Stimulated activated CD4-positive, alpha-beta T cell treated with anti-CD3 and anti-CD28 coated beads, Interleukin-1b, Interleukin-23, amount 100 ng/mL, for 48 hours (primary cell): ENCODE measurements at regions not wholly inside any gene's neighbourhood (a gene's known extent, or its start where the extent isn't known, plus 50 kb on each side); places are given as distances from the start of the nearest gene placed in this dataset.

ENCODE experiments used
- DNase-seq: peaks from one replicate; pipeline ENCODE4 v3.0.0-alpha.2; 2020

DNA sequence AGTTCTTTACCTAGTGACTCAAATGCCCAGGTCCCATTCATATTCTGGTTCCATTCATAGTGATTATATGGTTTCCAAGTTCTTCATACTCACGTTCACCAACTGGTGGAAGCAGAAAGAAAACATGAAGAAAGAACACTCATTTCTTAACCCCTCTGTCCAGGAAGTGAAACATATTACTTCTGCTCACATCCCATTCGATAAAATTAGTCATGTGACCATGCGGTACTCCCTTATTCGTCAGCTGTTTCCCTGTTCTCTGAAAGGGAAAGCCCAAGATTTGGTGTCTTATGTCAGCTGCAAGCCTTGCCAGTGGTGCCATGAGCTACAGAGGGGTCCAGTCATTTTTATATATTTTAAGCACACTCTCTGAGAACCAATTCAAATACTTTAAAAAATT lies 387.0 kb upstream of the DMAC1 start:
- DNase-seq, result peak; percentile 4

DNA sequence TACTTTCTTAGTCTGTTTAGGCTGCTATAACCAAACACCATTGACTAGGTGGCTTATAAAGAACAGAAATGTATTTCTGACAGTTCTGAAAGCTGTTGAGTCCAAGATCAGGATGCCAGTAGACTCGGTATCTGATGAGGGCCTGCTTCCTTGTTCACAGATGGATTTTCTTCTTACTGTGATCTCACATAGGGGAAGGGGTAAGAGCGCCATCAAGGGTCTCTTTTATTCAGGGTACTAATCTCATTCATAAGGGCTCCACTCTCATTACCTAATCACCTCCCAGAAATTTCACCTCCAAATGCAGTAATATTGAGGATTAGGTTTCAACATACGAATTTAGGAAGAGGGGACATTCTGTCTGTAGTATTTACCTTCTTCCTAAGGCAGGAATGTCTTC lies 384.0 kb upstream of the DMAC1 start:
- DNase-seq, result no peak

DNA sequence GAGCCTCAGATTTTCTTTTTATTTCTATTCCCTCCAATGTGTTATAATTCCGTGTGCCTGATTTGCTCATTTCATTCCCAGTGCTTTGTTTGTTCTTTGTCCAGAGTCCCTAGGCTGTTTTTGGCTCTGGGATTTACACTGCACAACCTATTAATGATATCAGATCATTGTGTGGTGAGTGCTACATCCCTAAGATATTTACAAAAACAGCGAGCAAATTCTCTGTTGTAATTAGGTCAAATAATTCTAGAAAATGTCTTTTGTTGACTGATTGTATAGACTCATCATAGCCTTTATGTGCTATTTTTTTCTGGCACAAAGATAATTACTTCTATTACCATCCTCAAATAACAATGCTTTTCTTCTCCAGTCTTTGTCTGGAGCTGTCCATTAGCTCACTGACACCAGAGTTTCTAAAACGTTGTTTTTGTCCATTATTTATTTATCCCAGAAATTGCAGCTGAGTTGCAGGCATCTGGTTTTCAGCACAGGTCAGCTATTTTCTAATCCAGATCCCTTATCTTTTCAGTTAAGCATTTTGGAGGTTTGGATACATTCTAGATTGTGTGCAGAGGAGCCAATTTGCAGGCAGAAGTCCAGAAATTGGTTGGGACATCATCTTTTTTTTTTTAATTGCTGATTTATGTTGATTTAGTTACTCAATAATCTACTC lies 379.9 kb upstream of the DMAC1 start:
- no peak for DNase-seq

DNA sequence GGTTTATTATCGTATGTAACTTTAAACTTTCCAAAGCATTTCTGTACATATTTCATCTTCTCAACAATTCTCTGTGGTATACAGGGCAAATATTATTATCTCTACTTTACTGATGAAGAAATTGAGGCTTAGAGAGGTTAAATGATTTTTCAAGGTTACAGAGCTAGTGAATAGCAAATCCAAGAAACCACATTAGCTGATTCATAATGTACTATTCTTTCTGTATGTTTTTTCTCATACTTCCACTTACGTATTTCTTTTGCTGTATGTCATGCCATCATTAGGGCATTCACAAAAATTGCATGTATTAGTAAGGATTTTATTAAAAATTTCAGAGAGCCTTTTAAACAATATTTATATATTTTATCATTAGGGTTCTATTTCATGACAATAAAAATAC lies 372.4 kb upstream of the DMAC1 start:
- no peak for DNase-seq

DNA sequence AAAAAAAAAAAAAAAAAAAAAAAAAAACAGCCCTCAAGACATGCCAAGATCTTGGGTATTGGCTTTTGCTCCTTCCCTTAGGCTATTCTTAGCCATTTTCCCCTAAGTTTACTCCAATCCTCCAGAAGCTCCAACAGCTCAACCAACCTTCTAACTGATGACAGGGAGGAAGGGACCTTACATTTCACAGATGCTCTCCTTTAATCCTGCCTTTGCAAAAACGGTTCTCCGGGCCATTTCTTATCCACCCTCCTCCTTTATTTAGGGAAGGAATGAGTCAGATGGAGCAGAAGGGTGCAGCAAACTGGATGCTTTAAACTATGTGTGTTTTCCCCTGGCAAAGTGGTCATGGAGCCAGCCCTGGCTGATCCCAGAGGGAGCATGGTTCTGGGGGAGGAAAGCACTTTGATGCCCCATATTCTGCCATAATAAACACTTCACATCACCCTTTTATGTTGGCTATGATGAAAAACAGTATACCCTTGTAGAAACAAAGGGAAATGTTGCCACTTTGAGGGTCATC lies 369.4 kb upstream of the DMAC1 start:
- no peak for DNase-seq

DNA sequence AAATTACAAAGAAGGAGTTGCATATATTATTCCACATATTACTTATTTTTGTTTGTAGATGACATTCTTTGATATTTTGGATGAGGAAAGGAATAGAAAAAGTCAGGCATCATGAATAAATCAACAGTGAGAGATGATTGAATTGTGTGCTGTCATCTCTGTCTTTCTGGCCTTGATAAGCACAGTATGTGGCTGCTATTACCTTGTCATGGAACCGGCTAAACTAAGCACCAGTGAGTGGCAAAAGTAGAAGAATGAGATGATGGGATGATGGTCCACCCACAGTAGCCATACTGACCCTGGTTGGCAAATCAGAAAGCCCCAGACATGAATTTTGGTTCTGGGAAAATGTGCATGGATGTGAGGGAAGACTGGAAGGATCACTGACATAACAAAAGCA lies 361.2 kb upstream of the DMAC1 start:
- no peak for DNase-seq

DNA sequence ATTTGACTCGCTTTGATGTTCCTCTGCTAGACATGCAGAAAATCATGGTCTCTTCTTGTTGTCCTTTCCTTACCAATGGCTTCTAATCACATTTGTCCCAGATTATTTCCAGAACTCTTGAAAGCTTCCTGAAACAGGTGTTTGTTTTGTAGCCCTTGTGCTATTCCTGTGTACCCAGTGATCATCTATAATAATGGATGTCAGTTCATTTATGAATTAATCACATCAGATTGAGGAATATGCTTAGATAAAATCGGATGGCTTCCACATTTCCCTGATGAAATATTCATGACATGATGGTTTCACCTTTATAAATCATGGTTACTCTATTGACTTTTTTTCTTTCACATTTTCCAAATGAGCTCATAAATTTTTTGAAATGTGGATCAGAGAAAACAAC lies 359.0 kb upstream of the DMAC1 start:
- DNase-seq, result no peak

DNA sequence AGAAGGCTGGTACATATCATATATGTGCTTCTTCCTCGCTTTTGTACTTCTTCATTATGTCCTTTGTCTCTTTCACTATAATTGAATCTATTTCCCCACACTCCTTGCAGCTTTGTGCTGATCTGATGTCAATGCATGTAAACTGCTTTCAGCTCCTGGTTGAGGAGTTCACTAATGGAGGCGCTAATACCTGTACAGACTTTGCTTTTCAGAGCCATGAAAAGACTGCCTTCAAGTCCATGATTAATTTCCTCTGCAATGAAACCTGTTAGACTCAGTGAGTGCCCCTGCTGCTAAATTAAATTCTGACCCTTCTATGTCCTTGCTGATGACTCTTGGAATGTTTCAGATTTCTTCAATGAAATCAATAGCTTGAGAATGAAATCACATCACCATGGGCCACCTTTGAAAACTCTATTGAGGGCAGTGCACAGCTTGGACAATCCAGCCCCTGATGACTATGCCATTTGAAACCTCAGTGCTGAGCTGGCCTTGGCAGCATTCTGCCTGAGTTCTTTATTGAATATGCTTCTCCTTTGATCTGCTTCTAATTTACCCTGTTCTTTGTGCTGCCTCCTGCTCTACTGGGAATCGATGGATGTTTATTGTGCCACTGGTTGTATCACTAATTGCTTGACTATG lies 358.2 kb upstream of the DMAC1 start:
- no peak for DNase-seq

DNA sequence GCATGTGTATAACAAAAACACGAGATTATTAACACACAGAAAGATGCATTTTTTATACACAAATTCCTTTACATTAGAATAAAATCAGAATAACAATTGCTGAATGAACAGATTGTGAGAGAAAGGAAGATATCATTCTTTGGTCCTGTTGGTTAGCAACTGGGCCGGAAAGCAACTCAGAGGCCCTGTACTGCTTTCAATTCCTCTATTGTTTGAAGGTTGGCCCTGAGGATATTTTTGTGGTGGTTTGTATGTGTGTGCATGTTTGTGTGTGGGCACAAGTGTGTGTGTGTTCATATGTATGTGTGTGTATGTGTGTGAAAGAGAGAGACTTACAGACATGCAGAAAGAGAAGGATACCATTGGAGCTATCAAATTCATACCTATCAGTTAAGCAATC lies 356.8 kb upstream of the DMAC1 start:
- no peak for DNase-seq

DNA sequence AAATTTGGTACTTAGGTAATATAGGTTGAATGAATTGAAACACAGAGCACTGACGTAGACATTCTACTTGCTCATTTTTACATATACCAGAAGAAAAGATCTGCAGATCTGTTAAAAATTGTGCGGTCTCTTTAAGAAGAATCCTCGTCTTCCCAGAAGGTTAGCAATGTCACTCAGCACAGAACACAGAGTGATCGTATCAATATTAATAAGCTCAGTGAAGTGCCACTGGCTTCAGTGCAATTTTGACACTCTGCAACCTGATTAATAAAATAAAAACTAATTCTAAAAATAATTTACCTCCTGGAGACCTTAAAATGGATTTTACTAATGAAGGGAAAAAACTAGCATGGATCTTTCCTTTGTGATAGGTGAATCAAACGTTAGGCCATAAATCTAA lies 356.1 kb upstream of the DMAC1 start:
- no peak for DNase-seq

DNA sequence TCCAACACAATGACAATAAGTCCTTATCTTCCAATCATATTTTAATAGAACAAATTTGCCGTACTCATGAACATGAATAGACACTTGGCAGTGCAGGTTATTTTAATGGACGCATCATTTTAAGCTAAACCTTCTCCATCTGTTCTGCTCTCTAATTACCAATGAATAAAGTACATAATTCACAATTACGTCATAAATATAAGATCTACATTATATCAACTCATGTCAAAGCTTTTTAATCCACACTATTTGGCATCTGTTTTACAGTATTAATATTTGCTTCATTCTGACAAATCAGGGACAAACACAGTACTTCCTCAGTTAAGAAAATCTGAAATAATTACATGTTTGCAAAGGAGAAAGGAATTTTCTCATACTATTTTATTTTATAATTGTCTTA lies 344.1 kb upstream of the DMAC1 start:
- DNase-seq, result no peak

DNA sequence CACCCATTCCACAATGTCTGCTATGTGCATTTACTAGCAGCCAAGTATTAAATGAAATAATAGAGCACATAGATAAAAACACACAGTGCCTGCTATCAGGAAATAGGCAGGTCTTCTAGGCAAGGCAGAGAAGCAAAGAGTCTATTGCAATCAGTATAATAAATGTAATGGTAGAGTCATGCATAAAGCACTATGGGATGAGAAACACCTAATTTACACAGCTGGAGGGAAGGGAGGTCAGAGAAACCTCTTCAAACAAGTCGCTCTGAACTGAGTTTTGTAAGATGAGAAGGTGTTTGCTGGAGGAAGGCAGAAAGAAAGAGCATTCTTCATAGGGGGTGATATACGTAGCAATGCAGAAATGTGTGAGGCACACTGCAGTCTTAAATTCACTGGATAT lies 341.0 kb upstream of the DMAC1 start:
- DNase-seq, result no peak

DNA sequence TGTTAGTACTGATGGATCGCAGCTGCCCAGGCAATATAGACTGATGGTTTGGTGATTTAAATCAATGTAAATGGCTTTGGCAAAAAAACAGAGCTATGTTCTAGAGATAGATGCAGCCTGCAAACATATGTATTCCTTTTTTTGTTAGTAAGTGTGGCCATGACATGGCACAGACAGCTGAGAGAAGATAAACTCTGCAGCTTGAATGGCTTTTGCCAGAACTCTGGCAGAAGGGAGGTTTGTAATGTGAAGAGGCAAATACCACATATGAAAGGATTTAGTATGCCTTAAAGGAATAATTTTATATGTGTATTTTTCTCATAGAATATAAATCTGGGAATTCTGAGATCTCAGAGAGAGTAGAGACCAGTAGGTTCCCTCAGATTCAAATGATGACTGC lies 340.2 kb upstream of the DMAC1 start:
- no peak for DNase-seq

DNA sequence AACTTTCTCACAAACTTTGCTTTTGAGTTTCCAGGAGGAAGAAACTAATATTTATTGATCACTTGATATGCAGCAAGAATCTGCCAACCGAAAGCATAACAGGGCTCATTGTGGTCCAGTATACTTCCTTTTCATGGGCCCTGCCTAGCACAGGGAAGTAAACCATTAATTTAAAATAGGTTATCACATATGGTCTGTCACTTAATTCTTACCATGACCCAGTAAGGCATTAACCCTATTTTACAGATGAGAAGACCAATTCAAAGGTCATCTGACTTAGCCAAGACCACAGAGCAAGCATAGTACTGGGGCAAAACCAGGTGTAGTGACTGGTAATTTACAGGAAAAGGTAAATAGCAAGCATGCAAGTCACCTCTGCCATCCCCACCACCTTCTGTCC lies 336.9 kb upstream of the DMAC1 start:
- no peak for DNase-seq

DNA sequence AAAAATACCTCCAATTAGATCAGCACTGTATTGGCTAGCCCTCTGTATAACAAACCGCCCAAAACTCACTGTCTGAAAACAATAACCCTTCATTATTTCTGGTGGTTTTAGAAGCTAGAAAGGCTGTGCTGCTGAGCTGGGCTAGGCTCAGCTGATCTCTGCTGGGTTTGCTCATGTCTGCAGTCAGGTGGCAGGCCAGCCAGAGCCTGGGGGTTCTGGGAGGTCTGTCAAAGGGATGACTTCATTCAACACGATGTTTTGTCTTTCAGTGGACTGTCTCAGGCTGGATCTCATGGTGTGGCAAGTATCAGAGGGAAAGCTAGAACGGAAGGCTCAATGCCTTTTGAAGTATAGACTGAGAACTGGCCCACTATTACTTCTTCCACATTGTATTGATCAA lies 335.1 kb upstream of the DMAC1 start:
- DNase-seq, result no peak

DNA sequence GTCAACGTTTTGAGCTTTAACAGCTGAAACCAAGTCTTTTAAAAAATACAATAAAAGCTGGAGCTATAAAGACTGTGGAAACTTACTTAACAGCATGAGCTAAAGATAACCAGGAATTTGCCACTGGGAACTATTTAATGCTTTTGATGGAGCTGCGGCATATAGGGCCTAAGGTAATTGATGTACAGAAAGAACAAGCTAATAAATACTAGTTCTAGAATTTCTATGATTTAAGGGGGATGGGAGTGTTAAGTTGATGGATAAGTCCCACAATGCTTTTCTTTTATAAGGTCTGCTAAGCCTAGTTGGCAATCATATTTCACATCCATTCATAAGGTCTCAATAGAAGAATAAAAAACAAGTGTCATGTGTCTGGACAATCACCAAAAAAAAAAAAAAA lies 334.0 kb upstream of the DMAC1 start:
- DNase-seq, result no peak

DNA sequence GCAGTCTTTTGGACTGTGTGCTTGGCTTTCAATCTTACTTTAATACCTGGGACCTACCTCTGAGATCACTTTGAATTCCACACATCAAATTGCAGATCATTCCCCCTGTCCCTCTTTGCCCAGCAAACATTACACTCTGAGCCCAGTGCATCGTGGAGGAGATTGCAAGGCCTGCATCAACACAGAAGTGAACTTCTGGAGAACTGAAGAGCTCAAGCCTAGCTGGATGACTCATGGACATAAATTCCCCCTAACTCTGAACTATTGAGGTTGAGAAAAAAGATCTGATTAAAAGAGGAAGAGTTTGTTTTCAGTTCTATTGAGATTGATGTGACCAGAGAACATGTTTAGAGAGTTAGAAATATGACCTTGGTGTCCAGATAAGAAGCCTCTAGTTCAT lies 316.0 kb upstream of the DMAC1 start:
- peak; percentile 9 for DNase-seq

DNA sequence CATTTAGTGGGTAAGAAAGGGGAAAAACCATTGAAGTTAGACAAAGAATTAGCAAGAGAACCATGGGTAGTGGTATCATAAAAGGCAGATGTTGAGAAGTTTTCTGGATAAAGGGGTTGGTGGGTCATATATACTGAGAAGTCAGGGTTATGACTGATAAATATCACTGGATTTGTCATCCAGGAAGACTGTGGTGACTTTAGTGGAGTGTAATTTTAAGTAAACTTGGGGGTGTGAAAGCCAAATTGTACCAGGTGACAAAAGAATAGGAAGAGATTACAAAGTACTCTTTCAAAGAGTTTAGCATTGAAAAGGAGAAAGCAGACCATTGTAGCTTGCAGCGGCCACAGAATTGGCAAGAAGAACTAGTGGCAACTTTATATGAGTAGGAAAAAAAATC lies 315.2 kb upstream of the DMAC1 start:
- DNase-seq, result no peak

DNA sequence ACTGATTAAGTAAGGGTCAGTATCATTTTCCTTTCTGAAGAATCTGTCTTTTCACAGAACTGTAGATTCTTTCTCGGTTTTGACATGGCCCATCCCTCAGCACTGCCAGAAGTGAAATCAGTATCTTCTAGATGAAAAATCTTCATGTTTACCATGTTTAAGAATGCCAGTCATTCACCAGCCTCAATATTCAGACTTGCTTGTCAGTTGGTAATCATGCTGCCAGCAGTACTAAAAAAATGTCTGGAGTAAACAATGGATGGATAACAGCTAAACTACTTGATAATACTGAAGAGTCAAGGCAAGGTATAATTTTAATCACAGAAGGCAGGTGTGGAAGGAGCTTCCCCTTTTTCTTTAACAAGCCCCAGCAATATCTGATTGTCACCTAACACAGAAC lies 306.8 kb upstream of the DMAC1 start:
- no peak for DNase-seq

DNA sequence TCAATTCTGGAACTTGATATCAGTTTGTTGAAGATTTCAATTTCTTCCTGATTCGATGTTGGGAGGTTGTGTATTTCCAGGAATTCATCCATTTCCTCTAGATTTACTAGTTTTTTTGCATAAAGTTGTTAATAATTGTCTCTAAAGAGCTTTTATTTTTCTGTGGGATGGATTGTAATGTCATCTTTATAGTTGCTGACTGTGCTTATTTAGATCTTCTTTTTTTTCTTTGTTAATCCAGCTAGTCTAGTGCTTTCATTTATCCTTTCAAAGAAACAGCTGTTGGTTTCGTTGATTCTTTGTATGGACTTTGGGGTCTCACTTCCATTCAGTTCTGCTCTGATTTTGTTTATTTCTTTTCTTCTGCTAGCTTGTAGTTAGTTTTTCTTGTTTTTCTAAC lies 302.0 kb upstream of the DMAC1 start:
- DNase-seq, result no peak

DNA sequence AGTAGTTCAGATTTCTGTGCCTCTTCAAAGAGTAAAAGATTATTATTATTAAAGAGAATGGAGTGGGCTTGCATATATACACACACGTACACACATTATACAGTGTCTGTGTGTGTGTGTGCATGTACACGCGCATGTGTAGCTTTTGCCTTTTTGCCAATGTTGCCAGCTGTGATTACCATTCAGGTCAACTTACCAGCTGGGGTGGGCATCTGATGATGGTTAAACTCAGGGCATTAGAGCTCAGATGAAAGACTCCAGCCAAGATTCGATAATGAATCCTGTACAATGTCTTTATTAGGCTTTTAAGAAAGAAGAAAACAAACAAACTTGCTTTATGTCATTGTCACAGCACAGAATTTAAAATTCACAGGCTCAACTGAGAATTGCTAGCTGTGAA lies 296.5 kb upstream of the DMAC1 start:
- DNase-seq, result no peak

DNA sequence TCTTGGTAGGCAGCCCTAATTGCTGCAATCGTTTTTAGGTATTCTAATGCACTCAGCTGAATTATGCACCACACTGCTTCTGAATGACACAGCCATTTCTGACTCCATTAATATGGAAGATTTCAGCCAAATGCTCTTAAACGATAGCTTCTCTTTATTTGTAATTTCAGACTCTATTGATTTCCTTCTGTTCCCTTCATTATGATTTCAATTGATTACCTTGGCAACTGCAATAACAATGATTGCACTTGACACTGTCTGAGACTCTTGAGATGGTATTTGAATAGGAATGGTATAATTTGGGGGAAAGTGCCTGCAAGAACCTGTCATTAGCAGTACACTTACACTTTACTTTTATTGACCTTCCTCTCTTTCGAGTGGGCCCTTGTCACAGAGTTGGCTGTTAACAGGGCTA lies 296.1 kb upstream of the DMAC1 start:
- no peak for DNase-seq

DNA sequence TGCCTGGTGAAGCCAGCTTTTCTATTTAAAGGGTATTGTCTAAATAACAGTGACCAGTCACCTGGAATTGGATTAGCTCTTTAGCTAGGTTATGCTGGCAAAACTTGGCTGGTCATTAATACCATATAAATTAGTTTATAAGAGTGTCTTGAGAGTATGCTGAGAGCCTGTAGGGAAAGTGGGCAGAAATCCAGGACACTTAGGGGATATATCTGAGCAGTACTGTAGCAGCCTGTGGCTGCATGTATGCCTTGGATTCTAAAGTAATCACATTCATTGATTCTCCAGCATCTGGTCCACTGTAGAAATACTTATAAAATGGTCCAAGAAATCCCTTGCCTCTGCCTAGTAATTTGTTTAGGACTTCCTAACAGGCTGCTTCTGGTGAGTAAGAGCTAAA lies 288.9 kb upstream of the DMAC1 start:
- no peak for DNase-seq

DNA sequence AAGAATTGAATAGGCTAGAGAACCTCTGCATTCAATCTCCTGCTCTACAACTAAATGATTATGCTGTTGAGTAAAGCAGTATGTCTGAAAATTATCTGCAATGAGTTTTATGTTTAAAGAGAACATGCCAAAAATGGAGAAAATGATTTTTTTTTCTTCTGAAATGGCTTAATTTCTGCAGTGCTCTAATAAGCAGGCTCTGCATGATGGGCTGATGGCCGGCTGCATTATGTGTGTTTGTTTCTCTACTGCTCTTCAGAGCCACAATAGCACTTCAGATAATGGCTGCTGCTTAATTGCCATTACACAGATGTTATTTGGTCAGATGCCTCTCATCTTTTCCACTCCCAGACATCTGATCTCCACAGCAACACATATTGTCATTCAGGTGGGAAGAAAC lies 286.4 kb upstream of the DMAC1 start:
- no peak for DNase-seq

DNA sequence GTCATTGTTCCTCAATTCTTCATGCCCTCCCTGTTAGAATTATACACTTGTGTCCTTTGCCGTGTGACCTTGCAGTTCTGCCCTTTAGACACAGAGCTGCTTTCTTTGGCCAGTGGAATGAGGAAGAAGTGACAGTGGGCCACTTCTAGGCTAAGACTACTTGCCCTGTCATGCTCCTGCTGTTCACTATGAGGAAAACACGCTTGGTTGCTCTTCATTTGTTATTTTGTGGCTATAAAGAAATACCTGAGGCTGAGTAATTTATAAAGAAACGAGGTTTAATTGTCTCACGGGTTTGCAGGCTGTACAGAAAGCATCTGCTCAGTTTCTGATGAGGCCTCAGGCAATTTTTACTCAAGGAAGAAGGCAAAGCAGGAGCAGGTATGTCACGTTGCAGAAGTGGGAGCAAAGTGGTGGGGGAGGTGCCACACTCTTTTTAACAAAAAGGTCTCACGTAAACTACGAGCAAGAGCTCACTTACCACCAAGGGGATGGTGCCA lies 279.1 kb upstream of the DMAC1 start:
- DNase-seq, result no peak
